ENCODE measurements at regions not wholly inside any gene's neighbourhood (a gene's known extent, or its start where the extent isn't known, plus 50 kb on each side); places are given as distances from the start of the nearest gene placed in this dataset.

GRCh38 chr1:14039582-14040430, 339.8 kb downstream of the PRDM2 start:
- no peak for DNase-seq (ENCODE audit: low read depth in 2 of 2)

GRCh38 chr1:14049965-14050364, 350.0 kb downstream of the PRDM2 start:
- no peak for DNase-seq (ENCODE audit: low read depth in 2 of 2)

GRCh38 chr1:14055442-14056223, 355.6 kb downstream of the PRDM2 start:
- DNase-seq (ENCODE audit: low read depth in 2 of 2), result no peak

GRCh38 chr1:14057640-14058039, 357.7 kb downstream of the PRDM2 start:
- no peak for DNase-seq (ENCODE audit: low read depth in 2 of 2)

- DNase-seq (ENCODE audit: low read depth in 2 of 2), result no peak
Measured at GRCh38 chr1:14061204-14061603, 361.2 kb downstream of the PRDM2 start.

- no peak for DNase-seq (ENCODE audit: low read depth in 2 of 2)
Measured at GRCh38 chr1:14061722-14062121, 361.7 kb downstream of the PRDM2 start.

- DNase-seq (ENCODE audit: low read depth in 2 of 2), result no peak
Measured at GRCh38 chr1:14062669-14063068, 362.7 kb downstream of the PRDM2 start.

GRCh38 chr1:14064649-14065442, 364.9 kb downstream of the PRDM2 start:
- no peak for DNase-seq (ENCODE audit: low read depth in 2 of 2)

GRCh38 chr1:14065486-14065885, 365.5 kb downstream of the PRDM2 start:
- no peak for DNase-seq (ENCODE audit: low read depth in 2 of 2)

- no peak for DNase-seq (ENCODE audit: low read depth in 2 of 2)
Measured at GRCh38 chr1:14067036-14067435, 367.0 kb downstream of the PRDM2 start.

GRCh38 chr1:14067711-14068110, 367.7 kb downstream of the PRDM2 start:
- no peak for DNase-seq (ENCODE audit: low read depth in 2 of 2)

GRCh38 chr1:14071581-14071980, 371.6 kb downstream of the PRDM2 start:
- DNase-seq (ENCODE audit: low read depth in 2 of 2), result no peak

GRCh38 chr1:14080653-14081052, 380.7 kb downstream of the PRDM2 start:
- no peak for DNase-seq (ENCODE audit: low read depth in 2 of 2)

GRCh38 chr1:14082331-14082730, 382.3 kb downstream of the PRDM2 start:
- DNase-seq (ENCODE audit: low read depth in 2 of 2), result no peak

GRCh38 chr1:14083277-14083676, 383.3 kb downstream of the PRDM2 start:
- no peak for DNase-seq (ENCODE audit: low read depth in 2 of 2)

- DNase-seq (ENCODE audit: low read depth in 2 of 2), result no peak
Measured at GRCh38 chr1:14083706-14084105, 383.7 kb downstream of the PRDM2 start.

GRCh38 chr1:14090062-14090461, 390.1 kb downstream of the PRDM2 start:
- DNase-seq (ENCODE audit: low read depth in 2 of 2), result no peak

GRCh38 chr1:14090531-14090930, 390.5 kb downstream of the PRDM2 start:
- DNase-seq (ENCODE audit: low read depth in 2 of 2), result no peak

- no peak for DNase-seq (ENCODE audit: low read depth in 2 of 2)
Measured at GRCh38 chr1:14094611-14095400, 394.8 kb downstream of the PRDM2 start.

GRCh38 chr1:14098294-14098913, 398.4 kb downstream of the PRDM2 start:
- no peak for DNase-seq (ENCODE audit: low read depth in 2 of 2)

GRCh38 chr1:14100444-14100843, 400.5 kb downstream of the PRDM2 start:
- DNase-seq (ENCODE audit: low read depth in 2 of 2), result no peak
